ENCODE measurements at regions not wholly inside any gene's neighbourhood (a gene's known extent, or its start where the extent isn't known, plus 50 kb on each side); places are given as distances from the start of the nearest gene placed in this dataset.

DNA sequence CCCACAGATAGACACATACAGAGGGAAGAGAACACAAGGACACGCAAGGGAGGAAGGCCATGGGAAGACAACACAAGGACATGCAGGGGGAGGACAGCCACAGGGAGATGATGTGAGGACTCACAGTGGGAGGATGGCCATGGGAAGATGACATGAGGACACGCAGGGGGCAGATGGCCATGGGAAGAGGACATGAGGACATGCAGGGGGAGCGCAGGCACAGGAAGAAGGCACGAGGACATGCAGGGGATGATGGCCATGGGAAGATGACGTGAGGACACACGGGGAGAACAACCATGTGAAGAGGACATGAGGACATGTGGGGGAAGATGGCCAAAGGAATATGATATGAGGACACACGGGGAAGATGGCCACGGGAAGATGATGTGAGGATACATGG, 84.7 kb downstream of the UQCRFS1 start:
- Histone ChIP-seq H3K27me3 (ENCODE audit: insufficient read depth, poor library complexity, severe bottlenecking) (no peaks in the 10 kb centered on the region), H3K4me3 (replicated peaks; ENCODE audit: insufficient read depth, low read length) (no peak overlapping the region), H3K27ac (replicated peaks) (no peak overlapping the region)
- TF ChIP-seq GABPA (IDR thresholded peaks at IDR 0.05; ENCODE audit: low read depth) (no peak), SPI1 (IDR thresholded peaks at IDR 0.05; ENCODE audit: borderline replicate concordance, low read depth) (no peak), POLR2AphosphoS5 (IDR thresholded peaks at IDR 0.05; ENCODE audit: low read depth) (no peak)
- TF ChIP-seq, protein P1, sequence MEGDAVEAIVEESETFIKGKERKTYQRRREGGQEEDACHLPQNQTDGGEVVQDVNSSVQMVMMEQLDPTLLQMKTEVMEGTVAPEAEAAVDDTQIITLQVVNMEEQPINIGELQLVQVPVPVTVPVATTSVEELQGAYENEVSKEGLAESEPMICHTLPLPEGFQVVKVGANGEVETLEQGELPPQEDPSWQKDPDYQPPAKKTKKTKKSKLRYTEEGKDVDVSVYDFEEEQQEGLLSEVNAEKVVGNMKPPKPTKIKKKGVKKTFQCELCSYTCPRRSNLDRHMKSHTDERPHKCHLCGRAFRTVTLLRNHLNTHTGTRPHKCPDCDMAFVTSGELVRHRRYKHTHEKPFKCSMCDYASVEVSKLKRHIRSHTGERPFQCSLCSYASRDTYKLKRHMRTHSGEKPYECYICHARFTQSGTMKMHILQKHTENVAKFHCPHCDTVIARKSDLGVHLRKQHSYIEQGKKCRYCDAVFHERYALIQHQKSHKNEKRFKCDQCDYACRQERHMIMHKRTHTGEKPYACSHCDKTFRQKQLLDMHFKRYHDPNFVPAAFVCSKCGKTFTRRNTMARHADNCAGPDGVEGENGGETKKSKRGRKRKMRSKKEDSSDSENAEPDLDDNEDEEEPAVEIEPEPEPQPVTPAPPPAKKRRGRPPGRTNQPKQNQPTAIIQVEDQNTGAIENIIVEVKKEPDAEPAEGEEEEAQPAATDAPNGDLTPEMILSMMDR (IDR thresholded peaks at IDR 0.05; ENCODE audit: insufficient read depth, low read length), result no peak
- TF ChIP-seq, protein P2, sequence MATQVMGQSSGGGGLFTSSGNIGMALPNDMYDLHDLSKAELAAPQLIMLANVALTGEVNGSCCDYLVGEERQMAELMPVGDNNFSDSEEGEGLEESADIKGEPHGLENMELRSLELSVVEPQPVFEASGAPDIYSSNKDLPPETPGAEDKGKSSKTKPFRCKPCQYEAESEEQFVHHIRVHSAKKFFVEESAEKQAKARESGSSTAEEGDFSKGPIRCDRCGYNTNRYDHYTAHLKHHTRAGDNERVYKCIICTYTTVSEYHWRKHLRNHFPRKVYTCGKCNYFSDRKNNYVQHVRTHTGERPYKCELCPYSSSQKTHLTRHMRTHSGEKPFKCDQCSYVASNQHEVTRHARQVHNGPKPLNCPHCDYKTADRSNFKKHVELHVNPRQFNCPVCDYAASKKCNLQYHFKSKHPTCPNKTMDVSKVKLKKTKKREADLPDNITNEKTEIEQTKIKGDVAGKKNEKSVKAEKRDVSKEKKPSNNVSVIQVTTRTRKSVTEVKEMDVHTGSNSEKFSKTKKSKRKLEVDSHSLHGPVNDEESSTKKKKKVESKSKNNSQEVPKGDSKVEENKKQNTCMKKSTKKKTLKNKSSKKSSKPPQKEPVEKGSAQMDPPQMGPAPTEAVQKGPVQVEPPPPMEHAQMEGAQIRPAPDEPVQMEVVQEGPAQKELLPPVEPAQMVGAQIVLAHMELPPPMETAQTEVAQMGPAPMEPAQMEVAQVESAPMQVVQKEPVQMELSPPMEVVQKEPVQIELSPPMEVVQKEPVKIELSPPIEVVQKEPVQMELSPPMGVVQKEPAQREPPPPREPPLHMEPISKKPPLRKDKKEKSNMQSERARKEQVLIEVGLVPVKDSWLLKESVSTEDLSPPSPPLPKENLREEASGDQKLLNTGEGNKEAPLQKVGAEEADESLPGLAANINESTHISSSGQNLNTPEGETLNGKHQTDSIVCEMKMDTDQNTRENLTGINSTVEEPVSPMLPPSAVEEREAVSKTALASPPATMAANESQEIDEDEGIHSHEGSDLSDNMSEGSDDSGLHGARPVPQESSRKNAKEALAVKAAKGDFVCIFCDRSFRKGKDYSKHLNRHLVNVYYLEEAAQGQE (IDR thresholded peaks at IDR 0.05; ENCODE audit: insufficient replicate concordance, low read depth), result no peak
- no peak for DNase-seq (ENCODE audit: low read depth in 1 of 2, low spot score in 1 of 2)

DNA sequence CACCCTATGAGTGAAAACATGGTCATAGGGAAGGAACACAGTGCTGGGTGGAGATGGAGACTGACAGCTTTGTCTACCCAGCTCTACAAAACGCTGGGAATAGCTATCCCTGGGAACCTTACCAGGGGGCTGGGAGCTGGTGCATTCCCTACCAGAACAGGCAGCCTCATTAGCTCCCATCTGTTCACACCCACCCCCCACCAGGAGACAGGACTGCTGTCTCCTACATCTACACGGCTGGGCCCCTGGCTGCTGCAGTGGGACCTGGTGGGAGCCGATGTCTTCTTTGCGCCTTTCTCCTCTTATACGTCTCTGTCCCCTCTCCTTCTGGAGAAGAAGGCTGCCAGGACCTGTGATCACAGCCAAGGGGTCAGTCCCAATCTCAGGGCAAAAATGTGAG, 90.8 kb downstream of the UQCRFS1 start:
- H3K4me3 ChIP-seq (replicated peaks; ENCODE audit: insufficient read depth, low read length), result no peak overlapping the region
- H3K27ac ChIP-seq (replicated peaks), result no peak overlapping the region
- no peaks in the 10 kb centered on the region for H3K27me3 ChIP-seq (ENCODE audit: insufficient read depth, poor library complexity, severe bottlenecking)
- TF ChIP-seq POLR2AphosphoS5 (IDR thresholded peaks at IDR 0.05; ENCODE audit: low read depth) (no peak), GABPA (IDR thresholded peaks at IDR 0.05; ENCODE audit: low read depth) (no peak), SPI1 (IDR thresholded peaks at IDR 0.05; ENCODE audit: borderline replicate concordance, low read depth) (no peak)
- TF ChIP-seq, protein P1 (IDR thresholded peaks at IDR 0.05; ENCODE audit: insufficient read depth, low read length), result no peak
- TF ChIP-seq, protein P2 (IDR thresholded peaks at IDR 0.05; ENCODE audit: insufficient replicate concordance, low read depth), result no peak
- DNase-seq (ENCODE audit: low read depth in 1 of 2, low spot score in 1 of 2), result no peak

DNA sequence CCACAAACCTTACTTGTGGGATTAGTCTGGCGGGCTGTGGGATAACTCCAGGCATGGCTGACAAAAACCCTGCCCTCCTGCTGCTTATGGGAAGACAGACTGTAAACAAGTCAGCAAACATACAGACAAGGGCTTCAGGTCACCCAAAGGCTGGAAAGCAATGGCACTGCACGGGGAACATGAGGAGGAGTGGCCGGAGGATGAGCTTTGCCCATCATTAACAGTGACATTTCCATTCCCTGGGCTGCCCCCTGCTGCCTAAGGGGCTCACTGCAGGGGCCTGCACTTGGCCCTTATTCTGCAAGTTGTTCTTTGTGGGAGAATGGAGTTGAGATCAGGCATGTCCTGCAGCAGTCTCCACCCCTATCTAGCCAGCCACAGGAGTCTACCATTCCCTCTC, 91.3 kb downstream of the UQCRFS1 start:
- DNase-seq (ENCODE audit: low read depth in 1 of 2, low spot score in 1 of 2), result peak in 1 of 2 experiments; percentile 14
- no peak overlapping the region for H3K27ac ChIP-seq (replicated peaks)
- no peak overlapping the region for H3K4me3 ChIP-seq (replicated peaks; ENCODE audit: insufficient read depth, low read length)
- TF ChIP-seq GABPA (IDR thresholded peaks at IDR 0.05; ENCODE audit: low read depth), result no peak
- TF ChIP-seq, protein P1 (IDR thresholded peaks at IDR 0.05; ENCODE audit: insufficient read depth, low read length), result peak; percentile 12
- no peaks in the 10 kb centered on the region for H3K27me3 ChIP-seq (ENCODE audit: insufficient read depth, poor library complexity, severe bottlenecking)

DNA sequence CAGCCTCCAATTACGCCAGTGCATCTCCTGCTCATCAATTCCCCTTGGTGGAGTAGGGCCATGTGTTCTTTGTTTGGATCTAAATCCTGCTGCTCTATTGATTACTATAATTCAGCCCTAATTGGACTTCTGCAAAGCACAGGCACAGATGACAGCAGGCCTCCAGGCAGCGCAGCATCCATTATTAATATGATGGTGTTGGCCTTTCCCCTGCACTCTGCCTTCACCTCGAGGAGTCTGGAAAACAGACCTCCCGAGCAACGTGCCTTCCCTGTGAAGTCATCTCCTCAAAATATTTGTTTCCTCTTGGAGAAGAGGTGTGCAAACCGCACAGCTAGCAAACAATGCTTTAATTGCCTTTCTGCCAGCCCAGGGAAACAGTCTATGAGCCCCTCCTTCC, 92.5 kb downstream of the UQCRFS1 start:
- DNase-seq (ENCODE audit: low read depth in 1 of 2, low spot score in 1 of 2), result no peak
- no peak for TF ChIP-seq GABPA (IDR thresholded peaks at IDR 0.05; ENCODE audit: low read depth)
- TF ChIP-seq, protein P2 (IDR thresholded peaks at IDR 0.05; ENCODE audit: insufficient replicate concordance, low read depth), result no peak
- TF ChIP-seq, protein P1 (IDR thresholded peaks at IDR 0.05; ENCODE audit: insufficient read depth, low read length), result no peak
- no peak for TF ChIP-seq SPI1 (IDR thresholded peaks at IDR 0.05; ENCODE audit: borderline replicate concordance, low read depth)
- no peak for TF ChIP-seq POLR2AphosphoS5 (IDR thresholded peaks at IDR 0.05; ENCODE audit: low read depth)
- Histone ChIP-seq H3K4me3 (replicated peaks; ENCODE audit: insufficient read depth, low read length) (no peak overlapping the region), H3K27me3 (ENCODE audit: insufficient read depth, poor library complexity, severe bottlenecking) (no peaks in the 10 kb centered on the region), H3K27ac (replicated peaks) (no peak overlapping the region)
